GM12878 (cell line): ENCODE measurements at regions not wholly inside any gene's neighbourhood (a gene's known extent, or its start where the extent isn't known, plus 50 kb on each side); places are given as distances from the start of the nearest gene placed in this dataset.

Source experiments
- ATAC-seq: fragments of 200-7000 bp; cut with Tn5 transposase; 3 replicates; pipeline ENCODE4 v1.9.1; 2020; ENCODE audit warnings: mild to moderate bottlenecking, moderate library complexity
- BruUV-seq: library from RNA; stranded (reverse); fragments of 400-500 nt; replicated peaks from 2 replicates; lab custom pipeline; 2021; lab: Mats Ljungman, UMichigan
- CTCF ChIA-PET: fragments of 300-600 bp; sonication (Branson Sonifier 250); formaldehyde crosslinking; extraction: SDS; loops from one replicate; lab custom pipeline; 2021; ENCODE audit warnings: inconsistent platforms; lab: Yijun Ruan, JAX
- POLR2A ChIA-PET: fragments of 350-600 bp; formaldehyde crosslinking; extraction: SDS; loops from one replicate; lab custom pipeline; 2021; ENCODE audit warnings: inconsistent platforms; lab: Charles Lee
- RAD21 ChIA-PET: fragments of 300-600 bp; sonication (Branson Sonifier 250); formaldehyde crosslinking; loops from one replicate; lab custom pipeline; 2023; ENCODE audit warnings: antibody characterized with exemption; ENCODE audit not compliant: unreplicated experiment; lab: Charles Lee
- SMC1A ChIA-PET: fragments of 300-600 bp; sonication (Branson Sonifier 250); formaldehyde crosslinking; loops from one replicate; lab custom pipeline; 2023; ENCODE audit not compliant: unreplicated experiment, uncharacterized antibody; lab: Charles Lee
- DNase-seq: peaks from one replicate; pipeline ENCODE4 v3.0.0-alpha.2; 2011; ENCODE audit warnings: low read depth, low spot score
- FAIRE-seq: peaks from 3 replicates; lab custom pipeline; 2011; peaks lifted over from hg19 to GRCh38; lab: Jason Lieb, UNC
- H2AFZ ChIP-seq: 2 replicates; pipeline ENCODE4 v1.6.0; 2011; ENCODE audit warnings: low read depth, low read length, control low read depth; ENCODE audit not compliant: control insufficient read depth
- H3K27ac ChIP-seq: 2 replicates; pipeline ENCODE4 v1.5.1; 2011; ENCODE audit warnings: control low read depth; ENCODE audit not compliant: control insufficient read depth, insufficient read depth
- H3K27me3 ChIP-seq, 2 experiments: replicated peaks in 1 of 2; 2 replicates each; pipeline versions ENCODE4 v1.6.0 to v1.6.1; 2011; ENCODE audit warnings: low read length in 1 of 2; ENCODE audit not compliant: control insufficient read depth in 2 of 2, insufficient read depth in 2 of 2
- H3K36me3 ChIP-seq, 2 experiments: 2 replicates each; pipeline ENCODE4 v1.5.1; 2011; ENCODE audit warnings: low read length in 1 of 2; ENCODE audit not compliant: control insufficient read depth in 2 of 2, insufficient read depth in 2 of 2
- H3K4me1 ChIP-seq: 2 replicates; pipeline ENCODE4 v1.6.1; 2011; ENCODE audit warnings: mild to moderate bottlenecking, low read length, moderate library complexity, mixed read lengths; ENCODE audit not compliant: control insufficient read depth, insufficient read depth
- H3K4me2 ChIP-seq: 2 replicates; pipeline ENCODE4 v1.6.0; 2011; ENCODE audit warnings: control low read depth; ENCODE audit not compliant: control insufficient read depth, insufficient read depth
- H3K4me3 ChIP-seq: fragments of 200-600 bp; sonication (generic); 2 replicates; pipeline ENCODE4 v1.5.1; 2016
- H3K79me2 ChIP-seq: 2 replicates; pipeline ENCODE4 v1.6.0; 2011; ENCODE audit warnings: low read length; ENCODE audit not compliant: control insufficient read depth, insufficient read depth
- H3K9ac ChIP-seq: 2 replicates; pipeline ENCODE4 v1.8.0; 2011; ENCODE audit warnings: low read length, control low read depth, mixed read lengths; ENCODE audit not compliant: control insufficient read depth, insufficient read depth
- H3K9me3 ChIP-seq: replicated peaks from 3 replicates; pipeline ENCODE4 v1.5.1; 2011; ENCODE audit warnings: mild to moderate bottlenecking, low read length; ENCODE audit not compliant: control insufficient read depth, insufficient read depth
- H4K20me1 ChIP-seq: 2 replicates; pipeline ENCODE4 v1.6.0; 2011; ENCODE audit not compliant: control insufficient read depth, insufficient read depth
- ATF7 ChIP-seq: fragments of 450-650 bp; IDR thresholded peaks from 2 replicates; pipeline ENCODE4 v1.6.1; 2016; ENCODE audit warnings: low read depth, mild to moderate bottlenecking
- BCL11A ChIP-seq: IDR thresholded peaks from 2 replicates; pipeline ENCODE4 v1.6.1; 2011; ENCODE audit warnings: low read depth, low read length
- CHD1 ChIP-seq: IDR thresholded peaks from 2 replicates; pipeline ENCODE4 v1.6.1; 2012; ENCODE audit warnings: low read depth, low read length, improper control_type of control experiment
- CREM ChIP-seq: IDR thresholded peaks from 2 replicates; pipeline ENCODE4 v1.6.1; 2014; ENCODE audit warnings: antibody characterized with exemption, low read depth
- ESRRA ChIP-seq: IDR thresholded peaks from 2 replicates; pipeline ENCODE4 v1.6.1; 2012; ENCODE audit warnings: mild to moderate bottlenecking, low read length, improper control_type of control experiment
- LARP7 ChIP-seq: fragments of 450-650 bp; IDR thresholded peaks from 2 replicates; pipeline ENCODE4 v1.6.1; 2017; ENCODE audit warnings: mild to moderate bottlenecking
- MAX ChIP-seq: IDR thresholded peaks from 2 replicates; pipeline ENCODE4 v1.6.1; 2012; ENCODE audit warnings: low read depth, low read length, improper control_type of control experiment
- MYC ChIP-seq: IDR thresholded peaks from 2 replicates; pipeline ENCODE4 v1.6.1; 2011; ENCODE audit warnings: mild to moderate bottlenecking, low read length, moderate library complexity, inconsistent platforms; ENCODE audit not compliant: insufficient read depth, insufficient replicate concordance, insufficient read length, severe bottlenecking
- NFIC ChIP-seq: IDR thresholded peaks from 2 replicates; pipeline ENCODE4 v1.6.1; 2012; ENCODE audit warnings: low read depth, mild to moderate bottlenecking, inconsistent platforms, low read length, moderate library complexity
- NKRF ChIP-seq: fragments of 450-650 bp; conservative IDR thresholded peaks from 2 replicates; pipeline ENCODE4 v1.6.1; 2017; ENCODE audit warnings: mild to moderate bottlenecking, moderate library complexity
- PKNOX1 ChIP-seq: fragments of 450-650 bp; IDR thresholded peaks from 2 replicates; pipeline ENCODE4 v1.6.1; 2016; ENCODE audit warnings: mild to moderate bottlenecking
- RFX5 ChIP-seq: IDR thresholded peaks from 2 replicates; pipeline ENCODE4 v1.6.1; 2011; ENCODE audit warnings: low read depth, low read length, improper control_type of control experiment
- SUZ12 ChIP-seq: fragments of 200-600 bp; sonication (generic); IDR thresholded peaks from one replicate; pipeline ENCODE4 v1.6.1; 2018; ENCODE audit warnings: antibody characterized with exemption, mild to moderate bottlenecking; ENCODE audit not compliant: unreplicated experiment
- TCF3 ChIP-seq: IDR thresholded peaks from 2 replicates; pipeline ENCODE4 v1.6.1; 2012; ENCODE audit warnings: low read depth, mild to moderate bottlenecking, low read length, borderline replicate concordance; ENCODE audit not compliant: insufficient read depth
- WGBS: methylation state at CpG from one replicate; pipeline ENCODE4 v1.1.6; 2016; ENCODE audit warnings: low lambda C conversion rate; ENCODE audit not compliant: insufficient replicate concordance, insufficient coverage; ENCODE audit errors: missing lambda C conversion rate; 5-methylcytosine and 5-hydroxymethylcytosine counted together
- in situ Hi-C: fragments of 300-500 bp; cut with MboI; formaldehyde crosslinking; loops from 9 replicates; pipeline ENCODE4 v1.14.3; 2018; ENCODE audit warnings: mixed read lengths
- intact Hi-C: fragments of 100-400 bp; cut with micrococcal nuclease; formaldehyde crosslinking; loops from one replicate; pipeline ENCODE4 v1.14.2; 2022; ENCODE audit not compliant: unreplicated experiment

GRCh38 chr15:62492900-62493299 lies 327.8 kb upstream of the C2CD4B start (continued):
- no peak for TF ChIP-seq RFX5
- TF ChIP-seq BCL11A: no peak

- ChIA-PET CTCF (no interaction called here), POLR2A (no interaction called here), RAD21 (interaction anchor here (0.6 kb wide), 1 partner anchor 217 kb away, joined by 3 read pairs; no protein-coding TSS in a partner anchor), SMC1A (no interaction called here)
- Histone ChIP-seq H3K9ac (no peak overlapping the region), H4K20me1 (no peaks in the 10 kb centered on the region), H3K79me2 (no peaks in the 10 kb centered on the region), H3K4me3 (no peak overlapping the region), H3K9me3 (no peaks in the 10 kb centered on the region), H3K4me2 (no peak overlapping the region), H3K4me1 (no peaks in the 10 kb centered on the region), H3K36me3 (no peaks in the 10 kb centered on the region), H2AFZ (no peak overlapping the region), H3K27me3 (no peaks in the 10 kb centered on the region), H3K27ac (no peak overlapping the region)
- ATAC-seq (no peak), FAIRE-seq (no peak), DNase-seq (no peak)
- no peak for TF ChIP-seq ESRRA
- no peak for TF ChIP-seq BCL11A
- no peak for TF ChIP-seq MYC
- no peak for TF ChIP-seq CHD1
- TF ChIP-seq NKRF: no peak
- no peak for TF ChIP-seq NFIC
- no peak for TF ChIP-seq MAX
- TF ChIP-seq LARP7: no peak
- TF ChIP-seq ATF7: no peak
- no peak for TF ChIP-seq PKNOX1
- no peak for TF ChIP-seq SUZ12
- TF ChIP-seq CREM: no peak
- TF ChIP-seq TCF3: no peak
- in situ Hi-C loops: no loop called here
- 59% methylated on average over 4 of the region's 4 CpGs for WGBS
- no TSS peak for BruUV-seq
- intact Hi-C loops: no loop called here
Measured at GRCh38 chr15:62494197-62494596, 329.1 kb upstream of the C2CD4B start.
